H9 (cell line): ENCODE measurements at regions not wholly inside any gene's neighbourhood (a gene's known extent, or its start where the extent isn't known, plus 50 kb on each side); places are given as distances from the start of the nearest gene placed in this dataset.
"Not testable (repeated sequence)": the region's sequence is repeated elsewhere in the genome, so short reads cannot be mapped to it uniquely, and the experiment has no call there.

Source experiments
- DNase-seq: peaks from one replicate; pipeline ENCODE4 v3.0.0-alpha.2; 2017
- H2AFZ ChIP-seq: one replicate; pipeline ENCODE4 v1.6.1; 2013; ENCODE audit warnings: mild to moderate bottlenecking, low read length, control low read depth, moderate library complexity
- H2AK5ac ChIP-seq: 2 replicates; pipeline ENCODE4 v1.6.1; 2013; ENCODE audit warnings: low read length, control low read depth, mixed read lengths; ENCODE audit not compliant: insufficient read length
- H2BK120ac ChIP-seq: one replicate; pipeline ENCODE4 v1.6.1; 2013; ENCODE audit warnings: low read depth, mild to moderate bottlenecking, low read length, control low read depth, inconsistent platforms; ENCODE audit not compliant: poor library complexity, severe bottlenecking
- H2BK12ac ChIP-seq: 2 replicates; pipeline ENCODE4 v1.6.1; 2013; ENCODE audit warnings: low read length, control low read depth, mixed read lengths, low read depth; ENCODE audit not compliant: insufficient read length
- H2BK15ac ChIP-seq: 2 replicates; pipeline ENCODE4 v1.6.1; 2013; ENCODE audit warnings: low read depth, low read length, control low read depth
- H2BK20ac ChIP-seq: one replicate; pipeline ENCODE4 v1.6.1; 2013; ENCODE audit warnings: low read depth, mild to moderate bottlenecking, low read length, control low read depth, inconsistent platforms; ENCODE audit not compliant: poor library complexity, severe bottlenecking
- H2BK5ac ChIP-seq: 2 replicates; pipeline ENCODE4 v1.6.1; 2013; ENCODE audit warnings: low read length, control low read depth, mixed read lengths; ENCODE audit not compliant: insufficient read length
- H3K14ac ChIP-seq: 2 replicates; pipeline ENCODE4 v1.6.1; 2013; ENCODE audit warnings: low read length, control low read depth; ENCODE audit not compliant: insufficient read depth
- H3K18ac ChIP-seq: 2 replicates; pipeline ENCODE4 v1.6.1; 2013; ENCODE audit warnings: low read depth, mild to moderate bottlenecking, mixed read lengths, low read length, control low read depth; ENCODE audit not compliant: insufficient read length
- H3K23ac ChIP-seq: 2 replicates; pipeline ENCODE4 v1.6.1; 2013; ENCODE audit warnings: low read length, control low read depth, mixed read lengths, low read depth; ENCODE audit not compliant: insufficient read length
- H3K23me2 ChIP-seq: 2 replicates; pipeline ENCODE4 v1.6.1; 2013; ENCODE audit warnings: low read depth, mild to moderate bottlenecking, mixed read lengths, low read length, control low read depth; ENCODE audit not compliant: insufficient read length, poor library complexity, severe bottlenecking
- H3K27ac ChIP-seq: 2 replicates; pipeline ENCODE4 v1.5.1; 2013; ENCODE audit warnings: low read length, control low read depth, mixed read lengths, low read depth; ENCODE audit not compliant: insufficient read length
- H3K27me3 ChIP-seq: 2 replicates; pipeline ENCODE4 v1.6.1; 2013; ENCODE audit warnings: low read length, control low read depth, inconsistent platforms; ENCODE audit not compliant: insufficient read depth
- H3K4ac ChIP-seq: 2 replicates; pipeline ENCODE4 v1.6.1; 2013; ENCODE audit warnings: low read depth, mild to moderate bottlenecking, control low read depth, inconsistent platforms, low read length, moderate library complexity
- H3K4me1 ChIP-seq: 2 replicates; pipeline ENCODE4 v1.6.1; 2013; ENCODE audit warnings: low read length, control low read depth, inconsistent platforms; ENCODE audit not compliant: insufficient read depth
- H3K4me2 ChIP-seq: 2 replicates; pipeline ENCODE4 v1.6.1; 2013; ENCODE audit warnings: low read length, control low read depth, mixed read lengths; ENCODE audit not compliant: insufficient read length, insufficient read depth
- H3K56ac ChIP-seq: 2 replicates; pipeline ENCODE4 v1.6.1; 2013; ENCODE audit warnings: low read depth, mild to moderate bottlenecking, mixed read lengths, low read length, control low read depth; ENCODE audit not compliant: insufficient read length
- H3K79me1 ChIP-seq: 2 replicates; pipeline ENCODE4 v1.6.1; 2013; ENCODE audit warnings: low read depth, mild to moderate bottlenecking, moderate library complexity, low read length, control low read depth, inconsistent platforms; ENCODE audit not compliant: insufficient read depth, poor library complexity, severe bottlenecking
- H3K79me2 ChIP-seq: 2 replicates; pipeline ENCODE4 v1.6.1; 2013; ENCODE audit warnings: low read length, control low read depth, inconsistent platforms; ENCODE audit not compliant: insufficient read depth
- H3K9ac ChIP-seq: 2 replicates; pipeline ENCODE4 v1.6.1; 2013; ENCODE audit warnings: low read length, control low read depth, mixed read lengths; ENCODE audit not compliant: insufficient read length; ENCODE audit errors: extremely low read depth
- H3K9me3 ChIP-seq: one replicate; pipeline ENCODE4 v1.6.1; 2013; ENCODE audit warnings: low read depth, low read length, inconsistent platforms; ENCODE audit not compliant: control insufficient read depth
- H3T11ph ChIP-seq: one replicate; pipeline ENCODE4 v1.6.1; 2013; ENCODE audit warnings: mild to moderate bottlenecking, low read length, control low read depth, inconsistent platforms
- H4K20me1 ChIP-seq: one replicate; pipeline ENCODE4 v1.6.1; 2013; ENCODE audit not compliant: control insufficient read depth, insufficient read length, insufficient read depth
- H4K5ac ChIP-seq: 2 replicates; pipeline ENCODE4 v1.6.1; 2013; ENCODE audit warnings: low read depth, mild to moderate bottlenecking, mixed read lengths, low read length, control low read depth; ENCODE audit not compliant: insufficient read length
- H4K8ac ChIP-seq: replicated peaks from 2 replicates; pipeline ENCODE4 v1.6.1; 2013; ENCODE audit warnings: low read length, control low read depth, mixed read lengths, low read depth; ENCODE audit not compliant: insufficient read length
- H4K91ac ChIP-seq: 2 replicates; pipeline ENCODE4 v1.6.1; 2013; ENCODE audit warnings: low read depth, mild to moderate bottlenecking, moderate library complexity, mixed read lengths, low read length, control low read depth; ENCODE audit not compliant: insufficient read length
- H3K27ac Mint-ChIP-seq, 3 experiments: 2 replicates in 2 of 3; 3 replicates in 1 of 3; pipeline ENCODE4 v1.8.0; 2020 to 2021; ENCODE audit warnings: mixed read lengths in 3 of 3, mild to moderate bottlenecking in 1 of 3, moderate library complexity in 1 of 3
- H3K27me3 Mint-ChIP-seq: 2 replicates; pipeline ENCODE4 v1.8.0; 2021; ENCODE audit warnings: low read depth, mild to moderate bottlenecking, moderate library complexity, mixed read lengths
- H3K36me3 Mint-ChIP-seq, 3 experiments: 2 replicates in 2 of 3; 3 replicates in 1 of 3; pipeline ENCODE4 v1.8.0; 2020 to 2021; ENCODE audit warnings: low read depth in 3 of 3, mixed read lengths in 3 of 3; ENCODE audit not compliant: insufficient read depth in 1 of 3
- H3K4me1 Mint-ChIP-seq, 2 experiments: 2 replicates each; pipeline ENCODE4 v1.8.0; 2020; ENCODE audit warnings: mixed read lengths in 2 of 2
- H3K4me3 Mint-ChIP-seq, 2 experiments: 2 replicates in 1 of 2; 3 replicates in 1 of 2; pipeline ENCODE4 v1.8.0; 2020 to 2021; ENCODE audit warnings: mild to moderate bottlenecking in 2 of 2, mixed read lengths in 2 of 2, moderate library complexity in 1 of 2
- H3K9me3 Mint-ChIP-seq, 2 experiments: 2 replicates in 1 of 2; 3 replicates in 1 of 2; pipeline ENCODE4 v1.8.0; 2020; ENCODE audit warnings: mild to moderate bottlenecking in 2 of 2, mixed read lengths in 2 of 2, moderate library complexity in 1 of 2
- WGBS: extraction: QIAGEN DNeasy Blood & Tissue Kit; methylation state at CpG from one replicate; pipeline ENCODE4 v1.1.7; 2013; ENCODE audit warnings: missing lambda C conversion rate, low lambda C conversion rate, mixed read lengths; ENCODE audit not compliant: insufficient read length; ENCODE audit errors: extremely low coverage; 5-methylcytosine and 5-hydroxymethylcytosine counted together
- TF ChIP-seq, protein P1 (sequence below): fragments of 200-600 bp; sonication (generic); conservative IDR thresholded peaks from 3 replicates; pipeline ENCODE4 v1.8.0; 2021; ENCODE audit warnings: antibody characterized with exemption, mild to moderate bottlenecking

- Histone ChIP-seq H2AK5ac (no peak overlapping the region), H4K20me1 (no peaks in the 10 kb centered on the region), H3K27ac (no peak overlapping the region), H3K23me2 (no peaks in the 10 kb centered on the region), H4K91ac (no peak overlapping the region), H3K79me2 (no peaks in the 10 kb centered on the region), H4K8ac (no peak overlapping the region), H3K23ac (no peak overlapping the region), H2BK12ac (no peak overlapping the region), H3T11ph (no peak overlapping the region), H3K14ac (no peak overlapping the region), H2BK15ac (no peak overlapping the region), H3K79me1 (no peaks in the 10 kb centered on the region), H3K4me2 (no peak overlapping the region), H3K4me1 (no peaks in the 10 kb centered on the region), H3K4ac (no peak overlapping the region), H4K5ac (no peak overlapping the region), H3K9me3 (no peaks in the 10 kb centered on the region), H2BK20ac (no peak overlapping the region), H3K56ac (no peak overlapping the region), H2AFZ (no peak overlapping the region), H3K27me3 (no peaks in the 10 kb centered on the region), H3K9ac (no peak overlapping the region), H2BK5ac (no peak overlapping the region), H2BK120ac (no peak overlapping the region), H3K18ac (no peak overlapping the region)
- TF ChIP-seq, protein P1, sequence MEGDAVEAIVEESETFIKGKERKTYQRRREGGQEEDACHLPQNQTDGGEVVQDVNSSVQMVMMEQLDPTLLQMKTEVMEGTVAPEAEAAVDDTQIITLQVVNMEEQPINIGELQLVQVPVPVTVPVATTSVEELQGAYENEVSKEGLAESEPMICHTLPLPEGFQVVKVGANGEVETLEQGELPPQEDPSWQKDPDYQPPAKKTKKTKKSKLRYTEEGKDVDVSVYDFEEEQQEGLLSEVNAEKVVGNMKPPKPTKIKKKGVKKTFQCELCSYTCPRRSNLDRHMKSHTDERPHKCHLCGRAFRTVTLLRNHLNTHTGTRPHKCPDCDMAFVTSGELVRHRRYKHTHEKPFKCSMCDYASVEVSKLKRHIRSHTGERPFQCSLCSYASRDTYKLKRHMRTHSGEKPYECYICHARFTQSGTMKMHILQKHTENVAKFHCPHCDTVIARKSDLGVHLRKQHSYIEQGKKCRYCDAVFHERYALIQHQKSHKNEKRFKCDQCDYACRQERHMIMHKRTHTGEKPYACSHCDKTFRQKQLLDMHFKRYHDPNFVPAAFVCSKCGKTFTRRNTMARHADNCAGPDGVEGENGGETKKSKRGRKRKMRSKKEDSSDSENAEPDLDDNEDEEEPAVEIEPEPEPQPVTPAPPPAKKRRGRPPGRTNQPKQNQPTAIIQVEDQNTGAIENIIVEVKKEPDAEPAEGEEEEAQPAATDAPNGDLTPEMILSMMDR = no peak
- Mint-ChIP-seq H3K9me3 (peaks cover 0 to 5% of the 10 kb centered on the region in 2 experiments; a peak in 2 of 5 replicates), H3K27me3 (no peaks in the 10 kb centered on the region; the same call in 1 of the 2 replicates), H3K4me3 (no peak overlapping the region), H3K36me3 (peaks cover 0 to 2% (median 0%) of the 10 kb centered on the region in 3 experiments; a peak in 2 of 7 replicates), H3K4me1 (no peaks in the 10 kb centered on the region), H3K27ac (no peak overlapping the region)
- no peak for DNase-seq
- WGBS = no CpG with 5 or more reads among the region's 4 CpGs
These were observed 442.9 kb downstream of the ARL4A start for GRCh38 chr7:13130321-13130720.

DNA sequence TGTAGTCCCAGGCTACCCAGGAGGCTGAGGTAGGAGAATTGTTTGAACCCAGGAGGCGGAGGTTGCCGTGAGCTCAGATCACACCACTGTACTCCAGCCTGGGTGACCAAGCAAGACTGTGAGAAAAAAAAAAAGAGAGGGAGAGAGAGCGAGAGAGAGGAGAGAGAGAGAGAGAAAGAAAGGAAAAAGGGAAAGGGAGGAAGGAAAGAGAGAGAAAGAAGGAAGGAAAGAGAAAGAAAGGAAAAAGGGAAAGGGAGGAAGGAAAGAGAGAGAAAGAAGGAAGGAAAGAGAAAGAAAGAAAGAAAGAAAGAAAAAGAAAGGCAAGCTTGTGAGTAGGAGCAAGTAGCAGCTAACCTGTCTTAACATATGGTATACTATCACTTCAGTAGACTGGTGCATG lies 443.5 kb downstream of the ARL4A start:
- not testable (repeated sequence) for H3K56ac ChIP-seq, H3K4me3 Mint-ChIP-seq, H4K91ac ChIP-seq, DNase-seq, H3K27ac Mint-ChIP-seq, H2BK15ac ChIP-seq, H3K23ac ChIP-seq, H3T11ph ChIP-seq, H3K4me1 ChIP-seq, H3K9me3 ChIP-seq, H3K14ac ChIP-seq, H4K8ac ChIP-seq, H4K5ac ChIP-seq, H3K4me1 Mint-ChIP-seq, H4K20me1 ChIP-seq, H2BK120ac ChIP-seq, H3K79me1 ChIP-seq, H3K4ac ChIP-seq, H3K9me3 Mint-ChIP-seq, H3K27me3 Mint-ChIP-seq, H3K18ac ChIP-seq, H3K4me2 ChIP-seq, H3K27ac ChIP-seq, H3K79me2 ChIP-seq, H3K23me2 ChIP-seq, H3K27me3 ChIP-seq, H2BK12ac ChIP-seq, H2AFZ ChIP-seq, H2BK20ac ChIP-seq, H2BK5ac ChIP-seq, H3K9ac ChIP-seq, H3K36me3 Mint-ChIP-seq, H2AK5ac ChIP-seq
- WGBS = no CpG with 5 or more reads among the region's 3 CpGs
